Mesenchymal stem cell (in vitro differentiated cells and primary cell): ENCODE measurements at regions not wholly inside any gene's neighbourhood (a gene's known extent, or its start where the extent isn't known, plus 50 kb on each side); places are given as distances from the start of the nearest gene placed in this dataset.

Source experiments
- DNase-seq: peaks from one replicate; pipeline ENCODE4 v3.0.0-alpha.2; 2013
- H2AFZ ChIP-seq: one replicate; pipeline ENCODE4 v1.6.1; 2013; ENCODE audit warnings: low read depth, mild to moderate bottlenecking, control low read depth, inconsistent platforms, low read length, moderate library complexity
- H2AK5ac ChIP-seq: 2 replicates; pipeline ENCODE4 v1.6.1; 2013; ENCODE audit warnings: low read length, moderate library complexity, mild to moderate bottlenecking, inconsistent platforms; ENCODE audit not compliant: severe bottlenecking
- H2BK120ac ChIP-seq: one replicate; pipeline ENCODE4 v1.6.1; 2013; ENCODE audit warnings: low read depth, mild to moderate bottlenecking, inconsistent platforms, low read length, moderate library complexity
- H2BK12ac ChIP-seq, 2 experiments: one replicate each; pipeline ENCODE4 v1.6.1; 2013; ENCODE audit warnings: inconsistent platforms in 2 of 2, low read length in 2 of 2, mild to moderate bottlenecking in 2 of 2, moderate library complexity in 2 of 2, control low read depth in 1 of 2
- H2BK15ac ChIP-seq: one replicate; pipeline ENCODE4 v1.6.1; 2013; ENCODE audit warnings: mild to moderate bottlenecking, low read depth, inconsistent platforms; ENCODE audit not compliant: poor library complexity, severe bottlenecking
- H2BK5ac ChIP-seq: 2 replicates; pipeline ENCODE4 v1.6.1; 2013; ENCODE audit warnings: low read depth, mild to moderate bottlenecking, low read length, control low read depth, inconsistent platforms; ENCODE audit not compliant: poor library complexity, severe bottlenecking
- H3K14ac ChIP-seq, 2 experiments: one replicate each; pipeline ENCODE4 v1.6.1; 2013; ENCODE audit warnings: inconsistent platforms in 2 of 2, low read length in 2 of 2, control low read depth in 1 of 2, mild to moderate bottlenecking in 1 of 2, moderate library complexity in 1 of 2
- H3K18ac ChIP-seq, 2 experiments: one replicate each; pipeline ENCODE4 v1.6.1; 2013; ENCODE audit warnings: inconsistent platforms in 2 of 2, low read length in 2 of 2, control low read depth in 1 of 2, low read depth in 1 of 2, mild to moderate bottlenecking in 1 of 2
- H3K23ac ChIP-seq, 2 experiments: one replicate each; pipeline ENCODE4 v1.6.1; 2013; ENCODE audit warnings: inconsistent platforms in 2 of 2, low read length in 2 of 2, mild to moderate bottlenecking in 2 of 2, moderate library complexity in 2 of 2, control low read depth in 1 of 2
- H3K27ac ChIP-seq: 2 replicates; pipeline ENCODE4 v1.5.1; 2013; ENCODE audit warnings: mild to moderate bottlenecking, moderate library complexity, low read length, control low read depth, inconsistent platforms; ENCODE audit not compliant: poor library complexity, severe bottlenecking
- H3K27me3 ChIP-seq, 2 experiments: 2 replicates each; pipeline versions ENCODE4 v1.6.1 to v1.7.0; 2013; ENCODE audit warnings: low read length in 2 of 2, mild to moderate bottlenecking in 2 of 2, moderate library complexity in 2 of 2, control low read depth in 1 of 2, inconsistent platforms in 1 of 2; ENCODE audit not compliant: control insufficient read depth in 1 of 2, insufficient read depth in 1 of 2
- H3K36me3 ChIP-seq, 2 experiments: 2 replicates each; pipeline versions ENCODE4 v1.6.1 to v1.7.0; 2013; ENCODE audit warnings: low read length in 2 of 2, control low read depth in 1 of 2, inconsistent platforms in 1 of 2, low read depth in 1 of 2, mild to moderate bottlenecking in 1 of 2; ENCODE audit not compliant: insufficient read depth in 2 of 2, control insufficient read depth in 1 of 2
- H3K4ac ChIP-seq, 2 experiments: one replicate each; pipeline ENCODE4 v1.6.1; 2013; ENCODE audit warnings: inconsistent platforms in 2 of 2, low read length in 2 of 2, mild to moderate bottlenecking in 2 of 2, moderate library complexity in 2 of 2, control low read depth in 1 of 2, low read depth in 1 of 2
- H3K4me1 ChIP-seq: 2 replicates; pipeline ENCODE4 v1.6.1; 2013; ENCODE audit warnings: low read depth, low read length, control low read depth; ENCODE audit not compliant: control insufficient read depth, insufficient read depth
- H3K4me2 ChIP-seq: 2 replicates; pipeline ENCODE4 v1.6.1; 2013; ENCODE audit warnings: low read length, mild to moderate bottlenecking, inconsistent platforms; ENCODE audit not compliant: poor library complexity, severe bottlenecking
- H3K4me3 ChIP-seq, 2 experiments: 2 replicates each; pipeline versions ENCODE4 v1.5.1 to v1.7.0; 2013; ENCODE audit warnings: low read length in 2 of 2, mild to moderate bottlenecking in 2 of 2, control low read depth in 1 of 2, low read depth in 1 of 2; ENCODE audit not compliant: insufficient read depth in 1 of 2
- H3K79me1 ChIP-seq: replicated peaks from 2 replicates; pipeline ENCODE4 v1.6.1; 2013; ENCODE audit warnings: mild to moderate bottlenecking, control low read depth, low read length, inconsistent platforms; ENCODE audit not compliant: poor library complexity, severe bottlenecking
- H3K9ac ChIP-seq: 2 replicates; pipeline ENCODE4 v1.7.0; 2013; ENCODE audit warnings: mild to moderate bottlenecking, low read length, moderate library complexity
- H3K9me3 ChIP-seq: 2 replicates; pipeline ENCODE4 v1.7.0; 2013; ENCODE audit warnings: mild to moderate bottlenecking, low read length; ENCODE audit not compliant: control insufficient read depth
- H4K8ac ChIP-seq: one replicate; pipeline ENCODE4 v1.6.1; 2013; ENCODE audit warnings: inconsistent platforms, mild to moderate bottlenecking, low read length, moderate library complexity
- H4K91ac ChIP-seq: one replicate; pipeline ENCODE4 v1.6.1; 2013; ENCODE audit warnings: mild to moderate bottlenecking, low read length, inconsistent platforms
- WGBS: methylation state at CpG from one replicate; pipeline ENCODE4 v1.1.7; 2013; ENCODE audit warnings: mixed read lengths; 5-methylcytosine and 5-hydroxymethylcytosine counted together

GRCh38 chr13:55566779-55567178 is 1573.9 kb upstream of the PRR20A start:
- no peak for DNase-seq
- Histone ChIP-seq H3K27ac (no peak overlapping the region), H3K4me1 (no peaks in the 10 kb centered on the region), H3K4ac (no peak overlapping the region), H2BK120ac (no peak overlapping the region), H3K27me3 (no peaks in the 10 kb centered on the region), H3K36me3 (no peaks in the 10 kb centered on the region), H3K9me3 (peaks cover 13% of the 10 kb centered on the region), H3K4me2 (no peak overlapping the region), H2AFZ (no peak overlapping the region), H2BK5ac (no peak overlapping the region), H3K9ac (no peak overlapping the region), H3K79me1 (no peaks in the 10 kb centered on the region), H3K23ac (no peak overlapping the region), H3K4me3 (no peak overlapping the region), H2BK15ac (no peak overlapping the region), H2BK12ac (no peak overlapping the region), H4K8ac (no peak overlapping the region), H2AK5ac (no peak overlapping the region), H3K14ac (no peak overlapping the region), H3K18ac (no peak overlapping the region), H4K91ac (no peak overlapping the region)
- WGBS, result 95% methylated on average over 2 of the region's 3 CpGs

- peaks cover 13% of the 10 kb centered on the region for H3K9me3 ChIP-seq
- no peak overlapping the region for H3K4ac ChIP-seq
- no peaks in the 10 kb centered on the region for H3K36me3 ChIP-seq
- H2BK12ac ChIP-seq, result no peak overlapping the region
- WGBS, result 39% methylated on average over 2 of the region's 5 CpGs
- H3K79me1 ChIP-seq, result no peaks in the 10 kb centered on the region
- H3K27me3 ChIP-seq, result no peaks in the 10 kb centered on the region
- no peak overlapping the region for H2AK5ac ChIP-seq
- H4K91ac ChIP-seq, result no peak overlapping the region
- no peak for DNase-seq
- no peak overlapping the region for H3K9ac ChIP-seq
- H2BK15ac ChIP-seq, result no peak overlapping the region
- H3K14ac ChIP-seq, result no peak overlapping the region
- H3K18ac ChIP-seq, result no peak overlapping the region
- no peak overlapping the region for H2AFZ ChIP-seq
- no peak overlapping the region for H3K27ac ChIP-seq
- H3K23ac ChIP-seq, result no peak overlapping the region
- no peak overlapping the region for H2BK5ac ChIP-seq
- no peak overlapping the region for H4K8ac ChIP-seq
- no peaks in the 10 kb centered on the region for H3K4me1 ChIP-seq
- H2BK120ac ChIP-seq, result no peak overlapping the region
- no peak overlapping the region for H3K4me3 ChIP-seq
- no peak overlapping the region for H3K4me2 ChIP-seq
Observed at GRCh38 chr13:55567721-55568625, 1572.7 kb upstream of the PRR20A start.

GRCh38 chr13:55569082-55569481 is 1571.6 kb upstream of the PRR20A start:
- Histone ChIP-seq H2BK15ac (no peak overlapping the region), H3K27me3 (no peaks in the 10 kb centered on the region), H4K8ac (no peak overlapping the region), H3K14ac (no peak overlapping the region), H3K4ac (no peak overlapping the region), H2AFZ (no peak overlapping the region), H3K4me3 (no peak overlapping the region), H3K9ac (no peak overlapping the region), H3K18ac (no peak overlapping the region), H2BK120ac (no peak overlapping the region), H2AK5ac (no peak overlapping the region), H3K36me3 (no peaks in the 10 kb centered on the region), H4K91ac (no peak overlapping the region), H3K4me2 (no peak overlapping the region), H3K9me3 (peaks cover 7% of the 10 kb centered on the region), H2BK12ac (no peak overlapping the region), H3K27ac (no peak overlapping the region), H2BK5ac (no peak overlapping the region), H3K23ac (no peak overlapping the region), H3K4me1 (no peaks in the 10 kb centered on the region), H3K79me1 (no peaks in the 10 kb centered on the region)
- no peak for DNase-seq

GRCh38 chr13:55569514-55569913 is 1571.2 kb upstream of the PRR20A start:
- no peak overlapping the region for H3K27ac ChIP-seq
- H4K91ac ChIP-seq, result no peak overlapping the region
- no peak overlapping the region for H2BK5ac ChIP-seq
- H3K23ac ChIP-seq, result no peak overlapping the region
- H3K79me1 ChIP-seq, result no peaks in the 10 kb centered on the region
- no peak overlapping the region for H4K8ac ChIP-seq
- no peak overlapping the region for H3K4ac ChIP-seq
- no peak overlapping the region for H3K4me2 ChIP-seq
- H3K27me3 ChIP-seq, result no peaks in the 10 kb centered on the region
- H3K9me3 ChIP-seq, result peaks cover 5% of the 10 kb centered on the region
- H3K4me3 ChIP-seq, result no peak overlapping the region
- H2BK120ac ChIP-seq, result no peak overlapping the region
- no peaks in the 10 kb centered on the region for H3K36me3 ChIP-seq
- H2BK12ac ChIP-seq, result no peak overlapping the region
- no peak overlapping the region for H3K18ac ChIP-seq
- no peaks in the 10 kb centered on the region for H3K4me1 ChIP-seq
- DNase-seq, result no peak
- H2AFZ ChIP-seq, result no peak overlapping the region
- no peak overlapping the region for H2BK15ac ChIP-seq
- no peak overlapping the region for H3K9ac ChIP-seq
- no peak overlapping the region for H2AK5ac ChIP-seq
- H3K14ac ChIP-seq, result no peak overlapping the region
